Stimulated activated CD4-positive, alpha-beta T cell treated with anti-CD3 and anti-CD28 coated beads, Interleukin-15, amount 100 ng/mL, for 24 hours (primary cell): ENCODE measurements at regions not wholly inside any gene's neighbourhood (a gene's known extent, or its start where the extent isn't known, plus 50 kb on each side); places are given as distances from the start of the nearest gene placed in this dataset.
"Not testable (repeated sequence)": the region's sequence is repeated elsewhere in the genome, so short reads cannot be mapped to it uniquely, and the experiment has no call there.

Source experiments
- DNase-seq: peaks from one replicate; pipeline ENCODE4 v3.0.0-alpha.2; 2020

GRCh38 chr2:37759989-37760388 is 88.5 kb upstream of the CDC42EP3 start:
- not testable (repeated sequence) for DNase-seq

GRCh38 chr2:37760471-37760870 is 89.0 kb upstream of the CDC42EP3 start:
- DNase-seq, result no peak

- DNase-seq, result not testable (repeated sequence)
Measured at GRCh38 chr2:37762281-37762680, 90.8 kb upstream of the CDC42EP3 start.

GRCh38 chr2:37764739-37765138 is 93.3 kb upstream of the CDC42EP3 start:
- DNase-seq, result no peak

GRCh38 chr2:37766106-37766505 is 94.7 kb upstream of the CDC42EP3 start:
- DNase-seq, result no peak

GRCh38 chr2:37767046-37767445 is 95.6 kb upstream of the CDC42EP3 start:
- no peak for DNase-seq

- no peak for DNase-seq
Measured at GRCh38 chr2:37767959-37768925, 96.8 kb upstream of the CDC42EP3 start.

- DNase-seq, result no peak
Measured at GRCh38 chr2:37769551-37769950, 98.1 kb upstream of the CDC42EP3 start.

GRCh38 chr2:37770797-37771196 is 99.4 kb upstream of the CDC42EP3 start:
- DNase-seq, result no peak

- no peak for DNase-seq
Measured at GRCh38 chr2:37771600-37772088, 100.2 kb upstream of the CDC42EP3 start.

GRCh38 chr2:37773371-37774130 is 102.1 kb upstream of the CDC42EP3 start:
- no peak for DNase-seq

- DNase-seq, result not testable (repeated sequence)
Measured at GRCh38 chr2:37774171-37774944, 102.9 kb upstream of the CDC42EP3 start.

GRCh38 chr2:37774976-37775907 is 103.8 kb upstream of the CDC42EP3 start:
- no peak for DNase-seq

- DNase-seq, result no peak
Measured at GRCh38 chr2:37775908-37776250, 104.4 kb upstream of the CDC42EP3 start.

- DNase-seq, result no peak
Measured at GRCh38 chr2:37776487-37776886, 105.0 kb upstream of the CDC42EP3 start.

GRCh38 chr2:37779139-37779538 is 107.7 kb upstream of the CDC42EP3 start:
- no peak for DNase-seq

GRCh38 chr2:37779611-37780386 is 108.4 kb upstream of the CDC42EP3 start:
- DNase-seq, result no peak

GRCh38 chr2:37780387-37780676 is 108.9 kb upstream of the CDC42EP3 start:
- no peak for DNase-seq

- DNase-seq, result no peak
Measured at GRCh38 chr2:37781028-37781427, 109.6 kb upstream of the CDC42EP3 start.

- DNase-seq, result no peak
Measured at GRCh38 chr2:37782155-37782673, 110.8 kb upstream of the CDC42EP3 start.
